ELF-1 (cell line): ENCODE measurements at regions not wholly inside any gene's neighbourhood (a gene's known extent, or its start where the extent isn't known, plus 50 kb on each side); places are given as distances from the start of the nearest gene placed in this dataset.

ENCODE experiments used
- DNase-seq: peaks from one replicate; pipeline ENCODE4 v3.0.0-alpha.2; 2016; ENCODE audit warnings: low read depth, low spot score

- DNase-seq = no peak
These were observed 99.2 kb upstream of the RAPGEF2 start for GRCh38 chr4:159003420-159004253.

- no peak for DNase-seq
These were observed 96.7 kb upstream of the RAPGEF2 start for GRCh38 chr4:159006202-159006601.

DNA sequence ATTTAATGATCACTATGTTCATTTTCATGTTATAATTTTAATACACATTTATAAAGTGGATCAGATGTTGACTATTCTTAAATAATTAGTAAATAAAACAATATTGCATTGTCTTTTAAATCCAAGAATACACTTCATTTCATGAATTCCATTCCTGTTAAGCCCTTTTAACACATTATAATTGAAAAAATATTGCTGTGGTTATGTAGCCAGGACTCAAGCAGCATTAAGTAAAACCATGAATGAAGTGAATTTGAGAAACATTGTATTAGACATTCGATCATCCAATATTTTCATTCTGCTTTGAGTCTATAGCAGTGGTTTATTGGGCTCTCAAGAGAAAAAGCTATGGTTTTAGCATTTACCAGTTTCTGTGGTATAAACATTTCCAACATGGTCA is 94.2 kb upstream of the RAPGEF2 start:
- DNase-seq = no peak

- no peak for DNase-seq
These were observed 93.4 kb upstream of the RAPGEF2 start for GRCh38 chr4:159009521-159009920.

GRCh38 chr4:159010100-159010499 is 92.8 kb upstream of the RAPGEF2 start:
- no peak for DNase-seq

DNA sequence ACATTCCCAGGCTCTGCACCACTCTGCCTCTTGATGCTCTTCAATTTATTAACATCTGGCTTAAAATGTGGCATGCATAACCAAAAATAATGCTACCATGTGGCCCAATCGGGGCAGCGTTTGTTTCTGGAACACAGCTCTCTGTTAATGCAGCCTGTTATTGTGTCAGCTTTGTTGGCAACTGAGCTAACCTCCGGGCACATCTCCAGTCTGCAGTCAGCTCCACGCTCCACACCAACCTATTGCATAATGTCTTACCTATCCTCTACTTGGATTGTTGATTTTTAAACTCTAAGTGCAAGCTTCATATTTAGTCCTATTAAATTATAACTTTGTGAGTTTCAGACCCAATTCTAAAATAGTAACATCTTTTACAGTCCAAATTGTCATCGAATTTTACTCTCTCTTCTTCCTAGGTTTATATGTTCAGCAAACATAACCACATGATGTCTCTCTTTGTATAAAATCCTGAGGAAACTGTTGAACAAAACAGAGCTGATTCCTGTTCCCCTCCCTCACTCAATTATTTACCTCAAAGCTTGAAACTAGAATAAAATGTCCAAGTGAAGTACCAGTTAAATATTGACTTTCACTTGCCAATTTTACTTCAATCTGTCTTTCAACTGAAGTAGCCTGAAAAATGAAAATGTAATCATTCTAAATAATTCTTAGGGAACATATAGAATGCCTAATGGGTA is 92.2 kb upstream of the RAPGEF2 start:
- no peak for DNase-seq

DNA sequence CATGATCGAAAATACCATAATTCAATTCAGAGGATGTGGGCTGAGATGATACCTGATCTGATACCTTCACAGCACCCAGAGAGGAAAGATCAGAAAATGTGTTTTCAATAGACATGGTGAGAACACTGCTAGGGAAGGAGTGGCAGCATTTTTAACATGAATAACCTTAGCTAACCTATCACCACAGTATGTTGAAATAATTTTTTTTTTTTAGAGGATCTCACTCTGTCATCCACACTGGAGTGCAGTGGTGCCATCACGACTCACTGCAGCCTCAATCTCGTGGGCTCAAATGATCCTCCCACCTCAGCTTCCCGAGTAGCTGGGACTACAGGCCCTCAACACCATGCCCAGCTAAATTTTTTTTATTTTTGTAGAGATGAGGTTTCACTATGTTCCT is 90.5 kb upstream of the RAPGEF2 start:
- DNase-seq = no peak

DNA sequence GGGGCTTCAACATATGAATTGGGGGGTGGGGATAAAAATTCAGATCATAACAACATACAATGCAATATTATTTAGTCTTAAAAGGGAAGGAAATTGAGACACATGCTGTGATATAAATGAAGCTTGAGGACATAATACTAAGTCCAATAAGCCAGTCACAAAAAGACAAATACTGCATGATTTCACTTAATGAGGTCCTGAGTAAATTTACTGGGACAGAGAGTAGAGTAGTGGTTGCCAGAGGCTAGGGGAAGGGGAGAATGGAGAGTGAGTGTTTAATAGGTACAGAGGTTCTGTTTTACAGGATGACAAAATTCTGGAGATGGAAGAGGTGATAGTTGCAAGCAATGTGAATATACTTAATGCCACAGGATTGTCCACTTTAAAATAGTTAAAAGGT is 89.2 kb upstream of the RAPGEF2 start:
- DNase-seq = no peak

GRCh38 chr4:159014859-159015258 is 88.0 kb upstream of the RAPGEF2 start:
- DNase-seq = no peak

DNA sequence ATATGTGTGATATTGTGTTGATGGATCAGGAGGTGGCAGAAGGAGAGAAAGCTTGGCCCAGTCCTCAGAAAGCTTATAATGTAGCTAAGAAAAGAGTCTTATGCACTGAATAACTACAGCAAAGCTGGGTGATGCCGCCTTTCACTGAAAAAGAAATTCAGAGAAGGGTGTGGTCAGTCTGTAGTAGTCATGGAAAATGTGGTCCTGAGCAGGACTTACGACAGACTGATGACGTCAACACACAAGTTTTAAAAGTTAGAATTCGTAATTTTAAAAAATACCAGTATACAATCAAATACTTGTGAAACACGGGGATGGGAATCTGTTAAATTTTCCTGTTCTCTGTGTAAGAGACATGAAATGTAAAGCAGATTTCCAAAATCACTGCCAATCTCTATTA is 87.0 kb upstream of the RAPGEF2 start:
- DNase-seq = no peak

DNA sequence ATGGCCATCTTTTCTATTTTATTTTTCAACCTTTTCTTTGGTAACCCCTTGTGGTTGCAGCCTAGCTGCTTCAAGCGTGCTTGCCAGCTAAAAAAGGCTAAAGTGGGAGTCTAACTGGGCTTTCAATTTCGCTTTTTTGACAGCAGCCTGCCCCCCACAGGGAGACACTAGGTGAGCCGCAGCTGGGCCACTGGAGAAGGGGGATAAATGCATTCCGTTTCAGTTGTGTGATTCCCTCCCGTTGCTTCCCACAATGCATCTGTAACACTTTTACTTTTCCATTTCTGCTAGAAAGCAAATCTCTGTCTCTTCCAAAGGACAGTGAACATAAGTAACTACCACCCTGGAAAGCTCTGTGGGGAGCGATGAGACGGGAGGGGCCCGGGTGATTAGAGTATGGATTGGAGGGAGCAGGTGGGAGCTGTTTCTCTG is 86.3 kb upstream of the RAPGEF2 start:
- DNase-seq = peak; percentile 58

- no peak for DNase-seq
These were observed 85.4 kb upstream of the RAPGEF2 start for GRCh38 chr4:159017323-159018026.

DNA sequence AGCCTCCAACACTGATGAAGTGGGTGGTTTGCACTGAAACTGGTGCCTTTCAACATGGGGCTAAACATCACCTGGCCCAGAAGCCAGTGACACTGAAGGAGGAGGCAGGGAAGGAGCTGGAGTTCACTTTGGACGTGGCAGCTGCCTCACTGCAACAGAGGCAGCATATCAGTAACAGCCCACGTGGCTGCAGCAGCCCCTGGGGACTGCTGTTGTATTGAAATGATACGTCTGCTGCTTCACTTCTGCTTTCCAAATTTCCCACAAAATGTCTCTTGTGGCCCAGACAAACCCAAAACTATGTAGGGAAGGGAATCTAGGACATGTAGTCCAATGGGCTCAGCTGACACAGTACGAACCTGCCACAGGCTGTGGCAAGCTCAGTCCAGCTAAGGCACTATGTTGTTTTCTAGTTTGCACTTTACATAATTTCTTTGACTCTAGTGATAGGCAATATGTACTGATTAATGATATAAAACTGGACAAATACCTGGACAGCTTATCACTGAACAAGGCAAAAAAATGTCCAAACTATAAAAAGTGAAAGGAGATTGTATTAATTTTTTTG is 84.7 kb upstream of the RAPGEF2 start:
- DNase-seq = no peak

DNA sequence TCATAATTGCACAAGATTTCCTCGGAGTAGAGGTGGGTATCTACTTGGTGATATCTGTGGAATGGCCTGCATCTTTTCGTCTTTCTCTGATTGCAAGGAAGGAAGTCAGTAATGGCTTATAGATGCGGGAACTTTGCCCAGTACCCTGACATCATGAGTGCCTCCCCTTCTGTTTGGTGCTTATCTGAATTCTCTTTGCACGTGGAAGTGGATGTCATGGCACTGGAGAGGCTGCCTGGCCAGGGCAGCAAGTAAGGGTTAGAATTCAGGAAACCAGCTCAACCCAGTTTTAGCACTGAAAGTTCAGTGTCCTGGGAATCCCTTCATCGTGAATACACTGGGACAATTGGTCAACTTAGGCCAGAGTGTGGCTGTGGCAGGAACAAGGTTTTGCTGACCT is 83.5 kb upstream of the RAPGEF2 start:
- no peak for DNase-seq

GRCh38 chr4:159021597-159022385 is 81.1 kb upstream of the RAPGEF2 start:
- no peak for DNase-seq

DNA sequence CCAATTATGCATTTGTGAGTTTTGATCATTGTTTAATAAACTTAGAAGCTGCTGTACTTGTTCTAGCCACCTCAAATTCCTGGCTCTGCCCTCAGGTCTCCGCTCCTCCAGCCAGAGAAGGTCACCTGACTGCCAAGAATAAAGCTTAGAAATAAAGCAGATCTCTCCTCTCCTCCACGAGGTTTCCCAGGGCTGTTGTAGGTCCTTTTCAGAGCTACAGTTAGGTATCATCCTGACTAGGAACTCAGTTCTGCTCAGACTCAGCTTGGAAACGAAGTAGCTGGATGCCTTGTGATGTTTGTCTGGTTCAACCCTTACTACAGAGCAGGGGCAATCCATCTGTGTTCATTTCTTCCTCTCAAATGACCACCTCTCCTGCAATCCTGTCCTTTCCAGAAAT is 79.1 kb upstream of the RAPGEF2 start:
- DNase-seq = peak; percentile 18

GRCh38 chr4:159024266-159024665 is 78.6 kb upstream of the RAPGEF2 start:
- DNase-seq = no peak

DNA sequence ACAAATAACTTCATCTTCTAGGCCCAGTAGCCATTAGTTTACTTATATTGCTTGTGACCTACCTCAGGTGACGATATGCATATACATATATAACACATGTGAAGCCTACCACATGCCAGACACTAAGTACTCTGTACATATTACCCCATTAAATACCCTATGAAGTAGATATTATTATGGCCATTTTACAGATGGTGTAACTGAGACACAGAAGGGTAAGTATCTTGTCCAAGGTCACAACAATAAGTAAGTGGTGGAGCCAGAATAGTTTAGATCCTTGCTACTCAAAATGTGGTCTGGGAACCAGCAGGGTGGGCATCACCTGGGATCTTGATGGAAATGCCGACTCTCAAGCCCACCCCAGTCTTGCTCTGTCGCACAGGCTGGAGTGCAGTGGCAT is 78.1 kb upstream of the RAPGEF2 start:
- DNase-seq = no peak

- no peak for DNase-seq
These were observed 76.5 kb upstream of the RAPGEF2 start for GRCh38 chr4:159026329-159026728.

DNA sequence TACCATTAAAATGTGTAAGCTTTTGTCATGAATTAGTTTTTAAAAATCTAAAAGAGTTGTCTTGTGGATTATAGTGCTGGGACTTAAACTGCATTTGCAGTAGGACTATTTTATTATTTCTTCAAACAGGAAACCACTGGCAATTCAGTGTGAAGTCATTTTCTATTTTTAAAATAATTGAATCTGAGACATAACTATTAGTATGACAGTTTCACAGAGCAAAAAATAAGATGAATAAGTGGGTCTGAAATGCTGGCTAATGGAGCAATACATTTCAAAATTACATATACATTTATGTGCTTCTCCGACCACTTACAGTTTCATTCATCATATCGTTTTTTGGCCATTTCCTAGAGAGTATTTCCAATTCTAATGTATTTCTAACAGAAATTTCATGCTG is 75.3 kb upstream of the RAPGEF2 start:
- DNase-seq = no peak

DNA sequence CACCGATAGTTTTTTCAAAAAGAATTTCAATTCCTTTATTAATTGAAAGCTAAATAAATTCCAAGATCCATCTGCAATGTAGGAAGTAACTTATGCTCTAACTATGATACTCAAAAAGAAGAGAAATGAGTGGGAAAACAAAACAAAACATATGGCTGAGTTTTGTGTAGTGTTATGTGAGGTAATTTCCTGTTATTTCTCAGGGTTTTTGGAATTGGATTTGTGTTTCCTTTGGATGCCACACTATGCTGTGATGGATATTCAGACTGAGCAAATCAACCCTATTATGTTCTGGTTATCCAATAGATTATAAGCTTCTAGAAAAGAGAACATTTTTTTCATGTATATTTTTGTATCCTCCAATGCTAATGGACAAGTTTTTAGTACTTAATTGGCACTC is 73.4 kb upstream of the RAPGEF2 start:
- no peak for DNase-seq
